Testis (tissue), 2 donors: ENCODE measurements at regions not wholly inside any gene's neighbourhood (a gene's known extent, or its start where the extent isn't known, plus 50 kb on each side); places are given as distances from the start of the nearest gene placed in this dataset.

Experiments
- POLR2A ChIP-seq: fragments of 450-650 bp; IDR thresholded peaks from one replicate; pipeline ENCODE4 v1.6.1; 2017; ENCODE audit warnings: antibody characterized with exemption, mild to moderate bottlenecking, moderate library complexity
- TF ChIP-seq, protein P1 (sequence below), 3 experiments: fragments of 450-650 bp in 2 of 3; fragments of 200-600 bp in 1 of 3; sonication (generic) in 1 of 3; IDR thresholded peaks; one replicate each; pipeline ENCODE4 v1.5.1; 2016 to 2019; ENCODE audit warnings: antibody characterized with exemption in 3 of 3, mild to moderate bottlenecking in 2 of 3, moderate library complexity in 1 of 3

GRCh38 chrY:12421788-12422124 is 279.3 kb upstream of the USP9Y start:
- TF ChIP-seq, protein P1, sequence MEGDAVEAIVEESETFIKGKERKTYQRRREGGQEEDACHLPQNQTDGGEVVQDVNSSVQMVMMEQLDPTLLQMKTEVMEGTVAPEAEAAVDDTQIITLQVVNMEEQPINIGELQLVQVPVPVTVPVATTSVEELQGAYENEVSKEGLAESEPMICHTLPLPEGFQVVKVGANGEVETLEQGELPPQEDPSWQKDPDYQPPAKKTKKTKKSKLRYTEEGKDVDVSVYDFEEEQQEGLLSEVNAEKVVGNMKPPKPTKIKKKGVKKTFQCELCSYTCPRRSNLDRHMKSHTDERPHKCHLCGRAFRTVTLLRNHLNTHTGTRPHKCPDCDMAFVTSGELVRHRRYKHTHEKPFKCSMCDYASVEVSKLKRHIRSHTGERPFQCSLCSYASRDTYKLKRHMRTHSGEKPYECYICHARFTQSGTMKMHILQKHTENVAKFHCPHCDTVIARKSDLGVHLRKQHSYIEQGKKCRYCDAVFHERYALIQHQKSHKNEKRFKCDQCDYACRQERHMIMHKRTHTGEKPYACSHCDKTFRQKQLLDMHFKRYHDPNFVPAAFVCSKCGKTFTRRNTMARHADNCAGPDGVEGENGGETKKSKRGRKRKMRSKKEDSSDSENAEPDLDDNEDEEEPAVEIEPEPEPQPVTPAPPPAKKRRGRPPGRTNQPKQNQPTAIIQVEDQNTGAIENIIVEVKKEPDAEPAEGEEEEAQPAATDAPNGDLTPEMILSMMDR (IDR thresholded peaks at IDR 0.05), result no peak
- no peak for TF ChIP-seq POLR2A
